H1 (cell line): ENCODE measurements at regions not wholly inside any gene's neighbourhood (a gene's known extent, or its start where the extent isn't known, plus 50 kb on each side); places are given as distances from the start of the nearest gene placed in this dataset.

Source experiments
- CTCF ChIA-PET: fragments of 300-600 bp; sonication (Branson Sonifier 250); formaldehyde crosslinking; loops from one replicate; lab custom pipeline; 2021; ENCODE audit not compliant: partially characterized antibody; lab: Charles Lee
- POLR2A ChIA-PET: fragments of 300-600 bp; sonication (Branson Sonifier 250); formaldehyde crosslinking; loops from one replicate; lab custom pipeline; 2021; ENCODE audit warnings: inconsistent platforms; ENCODE audit not compliant: partially characterized antibody; lab: Charles Lee
- DNase-seq, 2 experiments: peaks; one replicate each; pipeline versions ENCODE4 v3.0.0 to v3.0.0-alpha.2; 2010 to 2022; ENCODE audit warnings: low spot score in 2 of 2, low read depth in 1 of 2, mixed read lengths in 1 of 2
- FAIRE-seq: peaks from 2 replicates; lab custom pipeline; 2011; peaks lifted over from hg19 to GRCh38; lab: Jason Lieb, UNC
- H2AFZ ChIP-seq: 2 replicates; pipeline ENCODE4 v1.8.1; 2012; ENCODE audit warnings: low read length, inconsistent platforms
- H2AK5ac ChIP-seq: 2 replicates; pipeline ENCODE4 v1.6.1; 2013; ENCODE audit warnings: low read depth, low read length
- H2BK120ac ChIP-seq: replicated peaks from 2 replicates; pipeline ENCODE3; 2013; ENCODE audit warnings: low read depth, low read length, inconsistent platforms
- H2BK12ac ChIP-seq: 2 replicates; pipeline ENCODE4 v1.6.1; 2013; ENCODE audit warnings: low read depth, low read length
- H2BK15ac ChIP-seq: 2 replicates; pipeline ENCODE4 v1.6.1; 2013; ENCODE audit warnings: low read length
- H2BK20ac ChIP-seq: 2 replicates; pipeline ENCODE4 v1.6.1; 2013; ENCODE audit warnings: low read length
- H2BK5ac ChIP-seq: 2 replicates; pipeline ENCODE4 v1.6.1; 2013; ENCODE audit warnings: low read depth, low read length
- H3K14ac ChIP-seq: 2 replicates; pipeline ENCODE4 v1.6.1; 2013; ENCODE audit warnings: inconsistent platforms; ENCODE audit not compliant: insufficient read length
- H3K18ac ChIP-seq: 2 replicates; pipeline ENCODE4 v1.6.1; 2013; ENCODE audit warnings: low read length; ENCODE audit errors: extremely low read depth
- H3K23ac ChIP-seq: 2 replicates; pipeline ENCODE4 v1.6.1; 2013; ENCODE audit warnings: inconsistent platforms; ENCODE audit not compliant: insufficient read length
- H3K23me2 ChIP-seq: 2 replicates; pipeline ENCODE4 v1.6.1; 2013; ENCODE audit warnings: low read depth, low read length
- H3K27ac ChIP-seq: 2 replicates; pipeline ENCODE4 v1.6.1; 2011; ENCODE audit warnings: low read depth, low read length, inconsistent platforms
- H3K27me3 ChIP-seq, 4 experiments: replicated peaks in 1 of 4; 1 replicate in 1 of 4; 2 replicates in 3 of 4; pipeline versions ENCODE4 v1.6.1 to v1.8.1; 2011 to 2013; ENCODE audit warnings: low read length in 3 of 4, mild to moderate bottlenecking in 3 of 4, inconsistent platforms in 2 of 4, mixed read lengths in 2 of 4, moderate library complexity in 1 of 4; ENCODE audit not compliant: control insufficient read depth in 3 of 4, insufficient read depth in 3 of 4; ENCODE audit errors: extremely low read depth in 1 of 4
- H3K36me3 ChIP-seq, 4 experiments: 2 replicates each; pipeline versions ENCODE4 v1.6.1 to v1.8.1; 2011 to 2013; ENCODE audit warnings: mild to moderate bottlenecking in 4 of 4, low read length in 3 of 4, moderate library complexity in 2 of 4, control low read depth in 1 of 4, inconsistent platforms in 1 of 4; ENCODE audit not compliant: insufficient read depth in 4 of 4, control insufficient read depth in 2 of 4
- H3K4ac ChIP-seq: replicated peaks from 2 replicates; pipeline ENCODE3; 2013; ENCODE audit warnings: low read length, low read depth, mixed read lengths, inconsistent platforms; ENCODE audit not compliant: insufficient read length
- H3K4me1 ChIP-seq, 4 experiments: replicated peaks in 1 of 4; 1 replicate in 1 of 4; 2 replicates in 3 of 4; pipeline versions ENCODE4 v1.6.1 to v1.8.1; 2011 to 2013; ENCODE audit warnings: low read length in 3 of 4, inconsistent platforms in 2 of 4, mixed read lengths in 1 of 4; ENCODE audit not compliant: insufficient read depth in 4 of 4, control insufficient read depth in 3 of 4
- H3K4me2 ChIP-seq, 2 experiments: 2 replicates each; pipeline versions ENCODE4 v1.6.1 to v1.8.1; 2011 to 2013; ENCODE audit warnings: low read depth in 2 of 2, low read length in 2 of 2, control low read depth in 1 of 2, inconsistent platforms in 1 of 2, mild to moderate bottlenecking in 1 of 2; ENCODE audit not compliant: insufficient read depth in 1 of 2
- H3K4me3 ChIP-seq, 4 experiments: fragments of 200-600, 300-600 bp in 1 of 4; sonication (generic), shearing (Covaris generic), sonication (Bioruptor Twin) in 1 of 4; 2 replicates each; pipeline versions ENCODE4 v1.5.1 to v1.8.1; 2011 to 2016; ENCODE audit warnings: low read length in 4 of 4, low read depth in 3 of 4, control low read depth in 2 of 4, inconsistent platforms in 2 of 4, mild to moderate bottlenecking in 2 of 4, mixed read lengths in 1 of 4, moderate library complexity in 1 of 4; ENCODE audit not compliant: insufficient read depth in 2 of 4; ENCODE audit errors: extremely low read depth in 1 of 4
- H3K56ac ChIP-seq: replicated peaks from 2 replicates; pipeline ENCODE3; 2013; ENCODE audit warnings: low read depth, mild to moderate bottlenecking, mixed read lengths, low read length, inconsistent platforms; ENCODE audit not compliant: insufficient read length
- H3K79me1 ChIP-seq: 2 replicates; pipeline ENCODE4 v1.6.1; 2013; ENCODE audit warnings: low read depth, low read length, control low read depth
- H3K79me2 ChIP-seq, 2 experiments: 2 replicates each; pipeline versions ENCODE4 v1.6.1 to v1.8.1; 2012 to 2013; ENCODE audit warnings: low read length in 2 of 2, mild to moderate bottlenecking in 2 of 2, inconsistent platforms in 1 of 2; ENCODE audit not compliant: insufficient read depth in 2 of 2, control insufficient read depth in 1 of 2
- H3K9ac ChIP-seq, 4 experiments: replicated peaks in 1 of 4; 1 replicate in 1 of 4; 2 replicates in 3 of 4; pipeline versions ENCODE4 v1.6.1 to v1.8.1; 2011 to 2013; ENCODE audit warnings: low read depth in 3 of 4, low read length in 3 of 4, control low read depth in 2 of 4, mild to moderate bottlenecking in 2 of 4, moderate library complexity in 2 of 4, inconsistent platforms in 1 of 4; ENCODE audit errors: extremely low read depth in 1 of 4
- H3K9me3 ChIP-seq, 2 experiments: 2 replicates each; pipeline versions ENCODE4 v1.6.1 to v1.8.1; 2012 to 2013; ENCODE audit warnings: mild to moderate bottlenecking in 2 of 2, moderate library complexity in 2 of 2, control low read depth in 1 of 2, inconsistent platforms in 1 of 2, low read depth in 1 of 2, low read length in 1 of 2, mixed read lengths in 1 of 2; ENCODE audit not compliant: insufficient read depth in 2 of 2
- H4K20me1 ChIP-seq, 2 experiments: replicated peaks in 1 of 2; 2 replicates each; pipeline versions ENCODE3 to v1.8.1; 2011 to 2013; ENCODE audit warnings: inconsistent platforms in 2 of 2, low read length in 2 of 2, mild to moderate bottlenecking in 1 of 2; ENCODE audit not compliant: insufficient read depth in 2 of 2, control insufficient read depth in 1 of 2
- H4K5ac ChIP-seq: 2 replicates; pipeline ENCODE4 v1.6.1; 2013; ENCODE audit warnings: low read length, low read depth, mixed read lengths, inconsistent platforms; ENCODE audit not compliant: insufficient read length
- H4K8ac ChIP-seq: 2 replicates; pipeline ENCODE4 v1.8.0; 2013; ENCODE audit warnings: mild to moderate bottlenecking, moderate library complexity, low read length, inconsistent platforms; ENCODE audit not compliant: insufficient read depth; ENCODE audit errors: extremely low read depth
- H4K91ac ChIP-seq: replicated peaks from 2 replicates; pipeline ENCODE3; 2013; ENCODE audit warnings: low read length, mixed read lengths, inconsistent platforms; ENCODE audit not compliant: insufficient read length
- KDM5A ChIP-seq: fragments of 200-600 bp; IDR thresholded peaks from 2 replicates; pipeline ENCODE4 v1.7.1; 2012; ENCODE audit warnings: mild to moderate bottlenecking, low read length, inconsistent platforms, mixed read lengths
- PHF8 ChIP-seq: fragments of 200-600 bp; sonication (generic); conservative IDR thresholded peaks from 2 replicates; pipeline ENCODE4 v1.7.1; 2012; ENCODE audit warnings: low read depth, mild to moderate bottlenecking, inconsistent platforms, low read length, moderate library complexity
- SIX5 ChIP-seq: IDR thresholded peaks from 2 replicates; pipeline ENCODE4 v1.6.1; 2011; ENCODE audit warnings: mild to moderate bottlenecking, low read depth, low read length
- SP4 ChIP-seq: IDR thresholded peaks from 2 replicates; pipeline ENCODE4 v1.6.1; 2012; ENCODE audit warnings: low read length, inconsistent platforms
- SUZ12 ChIP-seq: fragments of 200-600 bp; sonication (generic); IDR thresholded peaks from 2 replicates; pipeline ENCODE4 v1.6.1; 2012; ENCODE audit warnings: mild to moderate bottlenecking, inconsistent platforms, low read length, moderate library complexity, mixed read lengths
- WGBS, 2 experiments: shearing (Covaris generic) in 1 of 2; methylation state at CpG; one replicate each; pipeline versions ENCODE4 v1.1.6 to v1.1.7; 2013 to 2015; ENCODE audit warnings: low lambda C conversion rate in 2 of 2, mixed read lengths in 2 of 2, inconsistent platforms in 1 of 2, low coverage in 1 of 2, missing lambda C conversion rate in 1 of 2; ENCODE audit not compliant: insufficient replicate concordance in 2 of 2, insufficient coverage in 1 of 2, insufficient read length in 1 of 2; ENCODE audit errors: extremely low coverage in 1 of 2, missing lambda C conversion rate in 1 of 2; 5-methylcytosine and 5-hydroxymethylcytosine counted together
- TF ChIP-seq, protein P1 (sequence below): IDR thresholded peaks from 2 replicates; pipeline ENCODE4 v1.6.1; 2012; ENCODE audit warnings: inconsistent platforms
- TF ChIP-seq, protein P2 (sequence below), 3 experiments: IDR thresholded peaks; 1 replicate in 2 of 3; 2 replicates in 1 of 3; pipeline versions ENCODE4 v1.5.1 to v1.6.1; 2011; ENCODE audit warnings: low read length in 3 of 3, mild to moderate bottlenecking in 3 of 3, inconsistent platforms in 2 of 3, low read depth in 1 of 3, moderate library complexity in 1 of 3; ENCODE audit not compliant: insufficient read depth in 1 of 3; ENCODE audit errors: control extremely low read depth in 1 of 3
- TF ChIP-seq, protein P3 (sequence below): IDR thresholded peaks from 2 replicates; pipeline ENCODE4 v1.6.1; 2012; ENCODE audit warnings: inconsistent platforms

DNA sequence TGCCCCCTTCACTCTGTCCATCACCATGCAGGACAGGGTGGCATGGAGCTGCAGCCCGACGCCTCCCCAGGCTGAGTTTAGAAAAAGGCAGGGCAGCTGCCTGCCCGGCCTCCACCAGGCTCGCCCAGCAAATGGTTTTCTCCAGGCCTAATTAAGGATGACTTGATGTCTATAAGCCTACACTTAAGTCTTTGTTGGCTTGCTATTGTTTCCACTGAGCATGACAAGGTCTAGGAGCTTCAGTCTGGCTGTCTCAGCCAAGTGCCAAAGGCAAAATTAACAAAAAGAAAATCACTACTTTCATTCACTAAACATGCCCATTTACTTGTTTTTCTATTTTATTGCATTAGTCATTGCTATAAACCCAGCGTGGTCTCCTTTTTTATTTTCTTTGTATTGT lies 372.2 kb downstream of the INSIG2 start (continued):
- TF ChIP-seq PHF8, result no peak

DNA sequence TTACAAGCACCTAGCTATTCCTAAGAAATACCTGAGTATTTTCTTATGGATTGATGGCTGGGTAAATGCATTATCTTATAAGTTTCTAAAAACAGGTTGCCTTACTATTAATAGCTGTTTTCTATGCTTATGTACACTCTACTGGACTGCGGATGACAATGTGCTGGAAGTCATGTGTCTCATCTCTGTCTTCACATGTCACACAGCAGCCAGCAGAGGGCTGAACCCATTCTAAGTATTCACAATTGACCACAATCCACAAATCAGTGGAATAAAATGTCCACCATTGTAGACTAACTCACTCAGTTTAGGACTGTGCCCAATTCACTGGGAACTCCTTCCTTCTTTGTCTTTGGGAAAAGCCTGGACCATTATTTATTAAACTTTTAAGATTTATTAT lies 371.2 kb downstream of the INSIG2 start:
- H3K27ac ChIP-seq, result no peak overlapping the region
- WGBS, 2 experiments, result 80% methylated on average over 1 of the region's 1 CpG; no CpG with 5 or more reads in 1 of the 2 experiments

More for the DNA sequence above, 371.2 kb downstream of the INSIG2 start:
- Histone ChIP-seq H4K20me1 (no peaks in the 10 kb centered on the region), H3K79me1 (no peaks in the 10 kb centered on the region), H2BK20ac (no peak overlapping the region), H3K18ac (no peak overlapping the region), H3K4me3 (no peak overlapping the region), H3K79me2 (no peaks in the 10 kb centered on the region), H2AFZ (no peak overlapping the region), H3K9ac (no peak overlapping the region), H3K14ac (no peak overlapping the region), H3K27me3 (no peaks in the 10 kb centered on the region), H3K4me1 (no peaks in the 10 kb centered on the region; a peak in 1 of 7 replicates), H2AK5ac (no peak overlapping the region), H4K8ac (no peak overlapping the region), H3K56ac (no peak overlapping the region), H2BK12ac (no peak overlapping the region), H2BK120ac (no peak overlapping the region), H3K4me2 (no peak overlapping the region), H3K23ac (no peak overlapping the region), H3K36me3 (no peaks in the 10 kb centered on the region), H4K91ac (no peak overlapping the region), H3K23me2 (no peaks in the 10 kb centered on the region; the same call in 1 of the 2 replicates), H3K4ac (no peak overlapping the region), H3K9me3 (no peaks in the 10 kb centered on the region), H2BK5ac (no peak overlapping the region), H2BK15ac (no peak overlapping the region), H4K5ac (no peak overlapping the region)
- TF ChIP-seq KDM5A, result no peak
- no peak for TF ChIP-seq SUZ12
- TF ChIP-seq, protein P1, sequence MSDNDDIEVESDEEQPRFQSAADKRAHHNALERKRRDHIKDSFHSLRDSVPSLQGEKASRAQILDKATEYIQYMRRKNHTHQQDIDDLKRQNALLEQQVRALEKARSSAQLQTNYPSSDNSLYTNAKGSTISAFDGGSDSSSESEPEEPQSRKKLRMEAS, result no peak
- TF ChIP-seq SP4, result no peak
- TF ChIP-seq, protein P2, sequence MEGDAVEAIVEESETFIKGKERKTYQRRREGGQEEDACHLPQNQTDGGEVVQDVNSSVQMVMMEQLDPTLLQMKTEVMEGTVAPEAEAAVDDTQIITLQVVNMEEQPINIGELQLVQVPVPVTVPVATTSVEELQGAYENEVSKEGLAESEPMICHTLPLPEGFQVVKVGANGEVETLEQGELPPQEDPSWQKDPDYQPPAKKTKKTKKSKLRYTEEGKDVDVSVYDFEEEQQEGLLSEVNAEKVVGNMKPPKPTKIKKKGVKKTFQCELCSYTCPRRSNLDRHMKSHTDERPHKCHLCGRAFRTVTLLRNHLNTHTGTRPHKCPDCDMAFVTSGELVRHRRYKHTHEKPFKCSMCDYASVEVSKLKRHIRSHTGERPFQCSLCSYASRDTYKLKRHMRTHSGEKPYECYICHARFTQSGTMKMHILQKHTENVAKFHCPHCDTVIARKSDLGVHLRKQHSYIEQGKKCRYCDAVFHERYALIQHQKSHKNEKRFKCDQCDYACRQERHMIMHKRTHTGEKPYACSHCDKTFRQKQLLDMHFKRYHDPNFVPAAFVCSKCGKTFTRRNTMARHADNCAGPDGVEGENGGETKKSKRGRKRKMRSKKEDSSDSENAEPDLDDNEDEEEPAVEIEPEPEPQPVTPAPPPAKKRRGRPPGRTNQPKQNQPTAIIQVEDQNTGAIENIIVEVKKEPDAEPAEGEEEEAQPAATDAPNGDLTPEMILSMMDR (IDR thresholded peaks at IDR 0.05; ENCODE audit: control extremely low read depth in 1 of 3, insufficient read depth in 1 of 3, low read depth in 1 of 3, low read length in 3 of 3), result peak in 1 of 3 experiments; percentile 14; a peak in 1 of 4 replicates
- TF ChIP-seq, protein P3, sequence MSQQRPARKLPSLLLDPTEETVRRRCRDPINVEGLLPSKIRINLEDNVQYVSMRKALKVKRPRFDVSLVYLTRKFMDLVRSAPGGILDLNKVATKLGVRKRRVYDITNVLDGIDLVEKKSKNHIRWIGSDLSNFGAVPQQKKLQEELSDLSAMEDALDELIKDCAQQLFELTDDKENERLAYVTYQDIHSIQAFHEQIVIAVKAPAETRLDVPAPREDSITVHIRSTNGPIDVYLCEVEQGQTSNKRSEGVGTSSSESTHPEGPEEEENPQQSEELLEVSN, result no peak
- no peak for TF ChIP-seq SIX5
- FAIRE-seq (no peak), DNase-seq (no peak)
- ChIA-PET POLR2A (no interaction called here), CTCF (no interaction called here)
